GM12878 (cell line): ENCODE measurements at regions not wholly inside any gene's neighbourhood (a gene's known extent, or its start where the extent isn't known, plus 50 kb on each side); places are given as distances from the start of the nearest gene placed in this dataset.

Experiments used
- BHLHE40 ChIP-seq, 2 experiments: fragments of 450-650 bp in 1 of 2; IDR thresholded peaks; 2 replicates each; pipeline ENCODE4 v1.6.1; 2011 to 2017; ENCODE audit warnings: low read depth in 2 of 2, borderline replicate concordance in 1 of 2, improper control_type of control experiment in 1 of 2, low read length in 1 of 2, mild to moderate bottlenecking in 1 of 2
- CBX3 ChIP-seq: fragments of 200-600 bp; sonication (generic); IDR thresholded peaks from 2 replicates; pipeline ENCODE4 v1.6.1; 2016; ENCODE audit warnings: low read depth, borderline replicate concordance
- SP1 ChIP-seq: IDR thresholded peaks from one replicate; pipeline ENCODE4 v1.6.1; 2011; ENCODE audit warnings: low read depth, low read length
- STAT1 ChIP-seq: fragments of 450-650 bp; conservative IDR thresholded peaks from 2 replicates; pipeline ENCODE4 v1.6.1; 2014; ENCODE audit warnings: antibody characterized with exemption, mild to moderate bottlenecking

DNA sequence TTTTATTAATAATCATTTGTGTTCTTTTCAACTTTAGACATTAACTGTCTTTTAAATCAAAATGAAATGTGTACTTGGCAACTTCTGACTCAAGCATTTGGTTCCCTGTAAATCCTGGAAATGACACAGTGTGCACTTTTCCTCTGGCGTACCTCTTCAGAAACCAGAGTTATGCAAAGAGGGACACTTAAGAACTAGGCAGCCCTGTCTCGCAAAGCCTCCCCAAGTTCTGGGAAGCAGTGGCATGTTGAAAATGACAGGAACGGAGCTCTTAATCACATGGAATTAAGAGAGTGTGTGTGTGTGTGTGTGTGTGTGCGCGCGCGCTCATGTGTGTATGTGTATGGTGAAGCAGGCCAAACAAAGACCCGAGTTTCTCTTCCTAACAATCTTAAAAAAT lies 707.4 kb downstream of the MECOM start:
- TF ChIP-seq CBX3 (no peak), BHLHE40 (IDR thresholded peaks at IDR 0.05; ENCODE audit: borderline replicate concordance in 1 of 2, low read depth in 2 of 2, low read length in 1 of 2) (no peak), SP1 (no peak), STAT1 (no peak)
